Gastrocnemius medialis (tissue), 4 donors: ENCODE measurements at regions not wholly inside any gene's neighbourhood (a gene's known extent, or its start where the extent isn't known, plus 50 kb on each side); places are given as distances from the start of the nearest gene placed in this dataset.
"Not testable (repeated sequence)": the region's sequence is repeated elsewhere in the genome, so short reads cannot be mapped to it uniquely, and the experiment has no call there.

Experiments
- ATAC-seq, 2 donors: fragments of 150-250 bp; one replicate each; pipeline ENCODE4 v1.9.1; 2016
- DNase-seq, 2 donors: peaks; one replicate each; pipeline ENCODE4 v3.0.0-alpha.2; 2019
- H3K27ac ChIP-seq, 4 donors: fragments of 200-600 bp; sonication (generic); 1 replicate in 1 of 4; 2 replicates in 3 of 4; pipeline ENCODE4 v1.5.1; 2016 to 2018; ENCODE audit warnings: mild to moderate bottlenecking in 2 of 4, moderate library complexity in 1 of 4
- H3K27me3 ChIP-seq, 3 donors: fragments of 200-600 bp; sonication (generic) in 2 of 3; 1 replicate in 1 of 3; 2 replicates in 2 of 3; pipeline versions ENCODE4 v1.5.1 to v1.6.0; 2016 to 2019; ENCODE audit warnings: mild to moderate bottlenecking in 1 of 3, moderate library complexity in 1 of 3
- H3K36me3 ChIP-seq, 2 donors: fragments of 200-600 bp; sonication (generic) in 1 of 2; one replicate each; pipeline ENCODE4 v1.5.1; 2017 to 2018
- H3K4me1 ChIP-seq, 2 donors: fragments of 200-600 bp; sonication (generic) in 1 of 2; one replicate each; pipeline ENCODE4 v1.5.1; 2016 to 2017; ENCODE audit warnings: mild to moderate bottlenecking in 2 of 2
- H3K4me3 ChIP-seq, 4 donors: fragments of 200-600 bp; sonication (generic) in 3 of 4; 1 replicate in 1 of 4; 2 replicates in 3 of 4; pipeline ENCODE4 v1.5.1; 2016 to 2019; ENCODE audit warnings: mild to moderate bottlenecking in 2 of 4
- H3K9me3 ChIP-seq, 3 donors: fragments of 200-600 bp; sonication (generic) in 2 of 3; 1 replicate in 1 of 3; 2 replicates in 2 of 3; pipeline ENCODE4 v1.5.1; 2016 to 2019
- POLR2A ChIP-seq, 2 donors: fragments of 450-650 bp; IDR thresholded peaks; one replicate each; pipeline ENCODE4 v1.6.1; 2017; ENCODE audit warnings: antibody characterized with exemption in 2 of 2, mild to moderate bottlenecking in 2 of 2, moderate library complexity in 2 of 2
- in situ Hi-C, 4 donors: fragments of 200-750 bp; cut with MboI; loops; one replicate each; pipeline versions ENCODE4 v1.15.0 to v1.8.0; 2017; ENCODE audit warnings: low sequenced_read_pairs in 4 of 4
- intact Hi-C: fragments of 100-400 bp; cut with DNase I; formaldehyde crosslinking; loops from one replicate; pipeline ENCODE4 v1.15.1; 2023; ENCODE audit warnings: low total_unique reads
- TF ChIP-seq, protein P1 (sequence below), 5 experiments: fragments of 450-650 bp in 3 of 5; fragments of 200-600 bp in 2 of 5; sonication (generic) in 2 of 5; IDR thresholded peaks in 4 of 5; conservative IDR thresholded peaks in 1 of 5; 1 replicate in 4 of 5; 2 replicates in 1 of 5; pipeline ENCODE4 v1.5.1; 2016 to 2019; ENCODE audit warnings: antibody characterized with exemption in 5 of 5, mild to moderate bottlenecking in 3 of 5, moderate library complexity in 3 of 5

- Histone ChIP-seq H3K27ac (no peak overlapping the region), H3K4me1 (no peaks in the 10 kb centered on the region), H3K4me3 (no peak overlapping the region), H3K9me3 (no peaks in the 10 kb centered on the region), H3K36me3 (no peaks in the 10 kb centered on the region), H3K27me3 (peaks cover 0 to 4% (median 0%) of the 10 kb centered on the region in 3 donors)
- ATAC-seq (no peak), DNase-seq (no peak)
- no peak for TF ChIP-seq POLR2A (IDR thresholded peaks at IDR 0.05)
- TF ChIP-seq, protein P1, sequence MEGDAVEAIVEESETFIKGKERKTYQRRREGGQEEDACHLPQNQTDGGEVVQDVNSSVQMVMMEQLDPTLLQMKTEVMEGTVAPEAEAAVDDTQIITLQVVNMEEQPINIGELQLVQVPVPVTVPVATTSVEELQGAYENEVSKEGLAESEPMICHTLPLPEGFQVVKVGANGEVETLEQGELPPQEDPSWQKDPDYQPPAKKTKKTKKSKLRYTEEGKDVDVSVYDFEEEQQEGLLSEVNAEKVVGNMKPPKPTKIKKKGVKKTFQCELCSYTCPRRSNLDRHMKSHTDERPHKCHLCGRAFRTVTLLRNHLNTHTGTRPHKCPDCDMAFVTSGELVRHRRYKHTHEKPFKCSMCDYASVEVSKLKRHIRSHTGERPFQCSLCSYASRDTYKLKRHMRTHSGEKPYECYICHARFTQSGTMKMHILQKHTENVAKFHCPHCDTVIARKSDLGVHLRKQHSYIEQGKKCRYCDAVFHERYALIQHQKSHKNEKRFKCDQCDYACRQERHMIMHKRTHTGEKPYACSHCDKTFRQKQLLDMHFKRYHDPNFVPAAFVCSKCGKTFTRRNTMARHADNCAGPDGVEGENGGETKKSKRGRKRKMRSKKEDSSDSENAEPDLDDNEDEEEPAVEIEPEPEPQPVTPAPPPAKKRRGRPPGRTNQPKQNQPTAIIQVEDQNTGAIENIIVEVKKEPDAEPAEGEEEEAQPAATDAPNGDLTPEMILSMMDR (IDR thresholded peaks at IDR 0.05 in 4 of 5, conservative IDR thresholded peaks at IDR 0.05 in 1 of 5): no peak
- intact Hi-C loops (no loop called here), in situ Hi-C loops (no loop called here)
Measured at GRCh38 chrX:18075603-18076002, 145.1 kb downstream of the BEND2 start.

- intact Hi-C loops, ATAC-seq, H3K4me3 ChIP-seq, H3K27ac ChIP-seq, H3K36me3 ChIP-seq, in situ Hi-C loops, H3K4me1 ChIP-seq, H3K9me3 ChIP-seq, H3K27me3 ChIP-seq, DNase-seq: not testable (repeated sequence)
Measured at GRCh38 chrX:18068045-18068444, 152.6 kb downstream of the BEND2 start.

DNA sequence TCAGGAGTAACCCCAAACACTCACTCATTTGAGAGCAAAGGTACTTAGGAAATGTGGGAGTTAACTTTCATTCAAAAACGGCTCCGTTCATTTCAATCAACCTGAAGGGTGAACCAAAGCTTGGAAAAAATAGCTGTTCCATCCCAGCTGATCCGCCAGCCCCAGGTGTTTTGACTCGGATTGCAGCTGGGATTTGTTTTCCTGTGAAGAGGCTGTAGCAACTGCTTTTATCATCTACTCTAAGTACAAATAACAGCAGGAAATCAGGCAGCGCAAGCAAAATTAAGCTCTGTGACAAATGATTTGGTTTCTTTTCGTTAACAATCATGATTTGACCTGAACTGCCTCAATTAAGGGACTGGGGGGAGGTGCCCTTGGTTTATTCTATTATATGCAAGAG, 154.7 kb downstream of the BEND2 start:
- DNase-seq (no peak), ATAC-seq (no peak)
- Histone ChIP-seq H3K9me3 (no peaks in the 10 kb centered on the region), H3K36me3 (no peaks in the 10 kb centered on the region), H3K4me1 (no peaks in the 10 kb centered on the region), H3K4me3 (no peak overlapping the region), H3K27ac (no peak overlapping the region), H3K27me3 (no peaks in the 10 kb centered on the region)
- in situ Hi-C loops (no loop called here), intact Hi-C loops (no loop called here)
- TF ChIP-seq, protein P1 (IDR thresholded peaks at IDR 0.05 in 4 of 5, conservative IDR thresholded peaks at IDR 0.05 in 1 of 5): no peak
- TF ChIP-seq POLR2A (IDR thresholded peaks at IDR 0.05): no peak

DNA sequence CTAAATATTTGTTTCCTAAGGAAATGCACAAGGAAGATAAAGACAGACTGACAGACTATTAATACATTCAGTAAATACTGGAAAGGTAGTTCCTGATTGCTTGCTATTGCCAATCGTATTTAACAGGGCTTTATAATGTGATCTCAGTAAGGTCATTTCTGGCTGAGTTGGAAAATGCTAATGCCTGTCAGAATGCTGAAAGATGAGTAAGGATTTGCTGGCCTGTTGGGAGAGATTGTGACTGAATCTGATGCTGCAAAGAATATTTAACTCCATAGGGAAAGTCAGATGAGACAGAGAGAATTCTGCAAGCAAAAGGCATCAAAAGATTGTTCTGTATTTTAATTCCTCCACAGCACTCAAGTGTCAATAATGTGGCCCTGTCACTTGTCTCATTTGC, 169.0 kb downstream of the BEND2 start:
- intact Hi-C loops (no loop called here), in situ Hi-C loops (no loop called here)
- H3K27me3 ChIP-seq: no peaks in the 10 kb centered on the region
- DNase-seq (no peak), ATAC-seq (no peak)
- no peaks in the 10 kb centered on the region for H3K36me3 ChIP-seq
- H3K9me3 ChIP-seq: no peaks in the 10 kb centered on the region
- TF ChIP-seq, protein P1 (IDR thresholded peaks at IDR 0.05 in 4 of 5, conservative IDR thresholded peaks at IDR 0.05 in 1 of 5): no peak
- no peak for TF ChIP-seq POLR2A (IDR thresholded peaks at IDR 0.05)
- H3K27ac ChIP-seq: no peak overlapping the region
- no peak overlapping the region for H3K4me3 ChIP-seq
- no peaks in the 10 kb centered on the region for H3K4me1 ChIP-seq

GRCh38 chrX:18047491-18047890, 173.2 kb downstream of the BEND2 start:
- DNase-seq (no peak), ATAC-seq (no peak)
- Histone ChIP-seq H3K9me3 (no peaks in the 10 kb centered on the region), H3K4me3 (no peak overlapping the region), H3K4me1 (no peaks in the 10 kb centered on the region), H3K27me3 (no peaks in the 10 kb centered on the region), H3K27ac (no peak overlapping the region), H3K36me3 (no peaks in the 10 kb centered on the region)
- in situ Hi-C loops (no loop called here), intact Hi-C loops (no loop called here)
- no peak for TF ChIP-seq POLR2A (IDR thresholded peaks at IDR 0.05)
- TF ChIP-seq, protein P1 (IDR thresholded peaks at IDR 0.05 in 4 of 5, conservative IDR thresholded peaks at IDR 0.05 in 1 of 5): no peak
